HG02884 (cell line): ENCODE measurements at regions not wholly inside any gene's neighbourhood (a gene's known extent, or its start where the extent isn't known, plus 50 kb on each side); places are given as distances from the start of the nearest gene placed in this dataset.
"Not testable (repeated sequence)": the region's sequence is repeated elsewhere in the genome, so short reads cannot be mapped to it uniquely, and the experiment has no call there.

Experiments used
- ATAC-seq: cut with Tn5 transposase; IDR thresholded peaks from one replicate; pipeline ENCODE4 v1.9.1; 2021; ENCODE audit warnings: mild to moderate bottlenecking, moderate library complexity; ENCODE audit not compliant: unreplicated experiment

DNA sequence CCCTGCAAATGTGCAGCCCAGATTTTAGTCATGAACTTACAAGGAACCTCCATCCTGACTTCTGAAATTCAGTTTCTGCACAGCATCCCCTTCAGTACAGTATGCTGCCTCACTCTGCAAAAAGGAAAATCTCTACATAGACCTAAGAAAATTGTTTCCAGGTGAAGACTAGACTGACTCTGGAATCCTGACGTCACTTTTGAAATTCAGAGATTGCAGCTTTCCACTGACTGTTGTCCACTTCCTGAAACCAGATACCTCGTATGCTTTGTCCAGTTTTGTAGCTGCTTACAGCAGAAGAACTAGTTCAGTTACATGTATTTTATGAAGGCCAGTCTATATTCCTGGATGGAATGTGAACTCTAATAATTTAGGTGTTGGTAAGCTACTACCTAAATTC lies 629.3 kb upstream of the ST8SIA4 start:
- ATAC-seq: no peak

GRCh38 chr5:101531026-101531425 lies 627.9 kb upstream of the ST8SIA4 start:
- ATAC-seq: no peak

DNA sequence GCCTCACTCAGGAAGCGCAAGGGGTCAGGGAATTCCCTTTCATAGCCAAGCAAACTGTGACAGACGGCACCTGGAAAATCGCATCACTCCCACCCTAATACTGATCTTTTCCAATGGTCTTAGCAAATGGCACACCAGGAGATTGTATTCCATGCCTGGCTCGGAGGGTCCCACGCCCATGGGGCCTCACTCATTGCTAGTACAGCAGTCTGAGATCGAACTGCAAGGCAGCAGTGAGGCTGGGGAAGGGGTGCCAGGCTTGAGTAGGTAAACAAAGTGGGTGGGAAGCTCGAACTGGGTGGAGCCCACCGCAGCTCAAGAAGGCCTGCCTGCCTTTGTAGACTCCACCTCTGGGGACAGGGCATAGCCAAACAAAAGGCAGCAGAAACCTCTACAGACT lies 626.0 kb upstream of the ST8SIA4 start:
- not testable (repeated sequence) for ATAC-seq

DNA sequence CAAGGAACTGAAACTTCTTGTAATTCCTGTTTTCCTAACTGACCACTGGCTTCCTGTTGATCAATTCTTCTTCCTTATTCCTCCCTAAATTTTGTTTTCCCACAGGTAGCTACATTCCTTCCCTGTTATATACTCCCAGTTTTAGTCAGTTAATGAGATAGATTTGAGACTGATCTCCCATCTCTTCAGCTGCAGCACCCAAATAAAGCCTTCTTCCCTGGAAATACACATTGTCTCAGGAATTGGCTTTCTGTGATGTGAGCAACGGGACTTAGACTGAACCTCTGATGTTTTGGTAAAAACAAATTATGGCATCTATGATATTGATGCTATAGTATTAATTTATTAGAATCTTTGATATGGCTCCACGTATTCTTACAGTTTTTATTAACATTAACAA lies 617.3 kb upstream of the ST8SIA4 start:
- no peak for ATAC-seq

DNA sequence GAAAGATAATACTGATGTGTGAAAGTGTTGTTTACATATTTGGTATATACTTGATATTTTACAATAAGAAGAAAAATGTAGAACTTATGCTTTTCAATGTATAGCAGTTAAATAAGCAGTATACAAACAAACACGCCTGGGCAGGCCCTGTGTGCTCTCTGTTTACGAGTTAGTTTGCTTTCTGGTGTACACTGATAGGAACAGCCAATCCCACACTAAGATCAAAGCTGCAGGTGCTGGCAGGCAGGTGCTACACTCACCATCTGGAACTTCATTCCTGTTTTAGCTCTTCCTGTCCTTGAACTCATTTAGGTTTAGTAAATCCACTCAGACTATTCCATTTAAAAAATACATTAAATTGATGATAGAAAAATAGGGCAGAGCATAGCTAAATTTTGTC lies 614.7 kb upstream of the ST8SIA4 start:
- no peak for ATAC-seq

GRCh38 chr5:101515721-101516120 lies 612.6 kb upstream of the ST8SIA4 start:
- no peak for ATAC-seq

- ATAC-seq: no peak
Measured at GRCh38 chr5:101505891-101506570, 602.9 kb upstream of the ST8SIA4 start.

GRCh38 chr5:101482931-101483330 lies 579.8 kb upstream of the ST8SIA4 start:
- no peak for ATAC-seq

DNA sequence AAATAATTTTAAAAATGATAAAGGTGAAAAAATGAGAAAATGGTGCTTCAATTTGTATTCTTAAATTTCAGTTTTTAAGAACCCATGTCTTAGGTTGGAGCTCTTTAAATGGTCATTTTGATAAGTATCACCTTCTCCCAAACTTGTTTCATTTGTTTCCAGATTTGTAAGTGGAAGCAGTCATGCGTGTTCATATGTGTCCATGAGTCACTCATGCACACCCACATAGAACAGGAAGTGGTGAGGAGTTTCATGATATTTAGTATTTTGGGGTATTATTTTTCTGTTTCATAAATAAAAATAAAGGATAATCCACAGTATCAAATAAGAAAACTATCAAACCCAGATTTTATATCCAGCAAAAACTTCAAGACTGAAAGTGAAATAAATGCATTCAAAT lies 570.4 kb upstream of the ST8SIA4 start:
- ATAC-seq: no peak

DNA sequence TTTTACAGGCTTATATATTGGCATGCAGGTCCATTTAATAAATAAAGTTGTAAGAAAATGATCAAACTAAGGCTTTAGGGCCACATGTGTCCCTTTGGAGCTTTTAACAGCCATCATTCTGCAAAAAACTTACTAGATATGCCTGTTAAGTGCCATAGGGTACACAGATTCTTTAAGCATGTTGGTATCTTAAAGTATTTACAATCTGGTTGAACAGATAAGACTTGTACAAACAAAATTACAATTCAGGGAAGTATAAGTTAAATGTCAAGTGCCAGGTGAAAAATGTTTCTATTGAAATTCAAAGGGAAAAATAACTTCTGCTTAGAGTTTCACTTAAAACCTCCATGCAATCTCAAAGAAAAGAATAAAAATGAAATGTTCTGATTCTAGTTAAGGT lies 558.4 kb upstream of the ST8SIA4 start:
- ATAC-seq: no peak

DNA sequence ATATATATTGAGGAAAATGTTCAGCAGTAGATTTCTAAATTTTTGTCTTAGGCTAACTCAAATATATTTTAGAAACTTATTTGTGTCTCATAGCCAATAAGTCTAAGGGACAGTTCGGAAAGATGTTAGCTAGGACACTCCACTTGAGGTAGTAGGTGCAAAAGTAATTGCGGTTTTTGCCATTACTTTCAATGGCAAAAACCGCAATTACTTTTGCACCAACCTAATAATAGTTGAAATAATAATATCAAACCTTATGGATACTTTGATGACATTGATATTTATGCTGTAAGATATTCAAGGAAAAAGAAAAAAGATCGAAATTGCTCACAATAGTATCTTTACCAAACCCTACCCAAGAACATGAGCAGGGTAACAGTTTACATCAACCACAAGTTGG lies 555.5 kb upstream of the ST8SIA4 start:
- no peak for ATAC-seq

- no peak for ATAC-seq
Measured at GRCh38 chr5:101455851-101456250, 552.8 kb upstream of the ST8SIA4 start.

DNA sequence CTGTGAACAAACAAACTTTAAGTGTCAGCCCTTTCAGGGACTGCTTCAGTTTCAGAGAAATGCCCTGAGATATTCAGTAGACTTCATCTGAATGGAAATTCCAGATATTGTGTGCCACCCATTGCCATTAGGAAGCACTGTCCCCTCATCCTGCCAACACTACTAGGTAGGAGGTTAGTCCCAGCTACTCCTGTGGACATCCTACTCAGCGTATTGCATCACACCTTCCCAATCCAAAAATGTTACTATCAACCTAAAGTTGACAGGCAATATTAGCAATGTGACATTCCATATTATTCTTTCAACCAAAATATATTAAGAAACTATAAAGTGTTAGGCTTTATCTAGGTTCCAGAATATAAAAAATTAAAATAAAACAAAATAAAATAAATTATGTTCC lies 552.0 kb upstream of the ST8SIA4 start:
- ATAC-seq: no peak

DNA sequence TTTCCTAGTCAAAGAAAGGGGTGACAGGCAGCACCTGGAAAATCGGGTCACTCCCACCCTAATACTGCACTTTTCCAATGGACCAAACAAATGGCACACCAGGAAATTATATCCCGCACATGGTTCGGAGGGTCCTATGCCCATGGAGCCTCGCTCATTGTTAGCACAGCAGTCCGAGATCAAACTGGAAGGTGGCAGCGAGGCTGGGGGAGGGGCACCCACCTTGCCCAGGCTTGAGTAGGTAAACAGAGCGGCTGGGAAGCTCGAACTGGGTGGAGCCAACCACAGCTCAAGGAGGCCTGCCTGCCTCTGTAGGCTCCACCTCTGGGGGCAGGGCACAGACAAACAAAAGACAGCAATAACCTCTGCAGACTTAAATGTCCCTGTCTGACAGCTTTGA lies 539.2 kb upstream of the ST8SIA4 start:
- not testable (repeated sequence) for ATAC-seq

DNA sequence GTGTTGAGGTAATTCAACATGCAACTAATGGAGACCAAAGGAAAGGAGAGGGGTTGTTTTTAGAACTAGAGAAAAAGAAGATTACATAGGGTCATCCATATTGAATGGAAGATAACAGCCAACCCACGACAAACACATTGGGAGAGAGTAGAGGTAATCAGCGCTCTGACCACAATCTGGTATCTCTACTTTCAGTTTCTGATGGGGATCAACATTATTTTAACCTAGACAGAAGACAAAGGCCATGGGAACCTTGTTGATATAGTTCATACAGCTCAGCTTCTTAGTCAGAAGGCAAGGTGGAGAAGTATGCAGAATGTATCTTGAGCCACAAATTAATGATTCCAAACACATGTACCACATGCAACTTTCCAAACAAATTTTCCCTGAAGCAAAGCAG lies 537.1 kb upstream of the ST8SIA4 start:
- no peak for ATAC-seq

DNA sequence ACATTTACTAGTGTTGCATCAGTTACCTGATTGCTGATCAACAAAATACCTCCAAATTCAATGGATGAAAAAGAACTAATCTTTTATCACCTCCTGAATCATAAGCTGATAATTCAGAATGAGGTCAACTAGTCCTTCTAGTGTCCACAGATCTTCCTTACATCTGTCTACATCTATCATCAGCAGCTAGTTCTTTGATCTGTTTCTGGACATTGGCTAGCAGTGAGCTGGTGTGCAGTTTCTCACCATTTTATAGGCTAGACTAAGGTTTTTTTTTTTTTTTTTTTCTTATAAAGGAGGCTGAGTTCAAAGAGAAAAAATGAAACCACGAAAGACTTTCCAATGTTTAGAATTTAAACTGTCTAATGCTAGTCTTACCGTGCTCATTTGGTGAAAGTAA lies 534.3 kb upstream of the ST8SIA4 start:
- no peak for ATAC-seq

DNA sequence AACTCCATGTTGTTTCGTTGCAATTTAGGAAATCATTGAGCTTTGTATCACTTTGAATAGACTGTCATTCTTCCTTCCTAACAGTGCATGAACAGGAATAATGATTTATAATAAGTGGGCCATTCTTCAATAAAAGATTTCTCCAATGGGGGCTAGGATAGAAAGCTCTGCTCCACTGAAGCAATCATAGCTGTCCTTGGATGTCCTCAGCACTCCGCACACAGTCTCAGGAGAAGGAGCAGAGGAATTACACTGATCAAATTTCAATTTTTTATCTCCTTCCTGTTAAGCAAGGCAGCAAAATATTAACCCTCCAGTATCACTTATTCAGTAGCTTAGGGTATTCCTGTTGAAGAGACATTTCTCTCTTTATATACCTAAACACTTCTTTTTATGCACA lies 532.7 kb upstream of the ST8SIA4 start:
- ATAC-seq: no peak

GRCh38 chr5:101431201-101431600 lies 528.1 kb upstream of the ST8SIA4 start:
- ATAC-seq: no peak

DNA sequence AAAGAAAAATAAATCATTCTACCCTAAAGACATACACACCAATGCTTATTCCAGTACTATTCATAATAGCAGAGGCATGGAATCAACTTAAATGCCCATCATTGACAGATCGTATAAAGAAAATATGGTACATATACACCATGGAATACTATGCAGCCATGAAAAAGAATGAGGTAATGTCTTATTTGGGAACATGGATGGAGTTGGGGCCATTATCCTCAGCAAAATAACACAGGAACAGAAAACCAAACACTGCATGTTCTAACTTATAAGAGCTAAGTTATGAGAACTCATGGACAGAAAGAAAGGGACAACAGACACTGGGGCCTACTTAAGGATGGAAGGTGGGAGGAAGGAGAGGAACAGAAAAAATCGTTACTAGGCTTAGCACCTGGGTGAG lies 527.5 kb upstream of the ST8SIA4 start:
- no peak for ATAC-seq

GRCh38 chr5:101429241-101429640 lies 526.2 kb upstream of the ST8SIA4 start:
- no peak for ATAC-seq

GRCh38 chr5:101425339-101425859 lies 522.3 kb upstream of the ST8SIA4 start:
- ATAC-seq: no peak

DNA sequence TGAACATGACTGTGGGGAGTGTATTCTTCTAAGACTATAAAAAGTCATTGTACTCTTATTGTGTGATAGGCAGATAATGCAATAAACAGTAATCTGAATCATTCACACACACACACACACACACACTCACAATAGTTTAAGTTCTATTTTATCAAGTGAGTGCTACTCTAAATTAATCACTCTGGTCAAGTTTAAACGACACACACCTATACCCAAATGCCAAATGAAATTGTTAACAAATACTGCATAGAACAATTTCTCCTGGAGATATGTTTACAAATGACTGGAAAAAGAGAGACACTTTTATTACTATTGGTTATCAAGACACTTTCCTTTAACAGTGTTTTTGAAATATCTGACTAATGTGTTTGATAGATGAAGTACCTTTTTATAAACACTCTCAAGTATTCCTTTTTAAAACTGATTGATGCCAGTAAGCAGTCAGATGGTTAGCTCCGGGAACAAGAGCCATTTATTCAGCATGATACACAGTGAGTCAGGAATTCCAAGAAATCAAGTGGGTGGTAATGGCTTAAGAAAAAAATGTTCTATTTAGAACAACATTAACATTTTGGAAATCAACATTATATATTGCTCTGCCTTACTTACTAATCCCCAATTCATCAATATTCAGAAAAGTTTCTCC lies 521.6 kb upstream of the ST8SIA4 start:
- no peak for ATAC-seq

DNA sequence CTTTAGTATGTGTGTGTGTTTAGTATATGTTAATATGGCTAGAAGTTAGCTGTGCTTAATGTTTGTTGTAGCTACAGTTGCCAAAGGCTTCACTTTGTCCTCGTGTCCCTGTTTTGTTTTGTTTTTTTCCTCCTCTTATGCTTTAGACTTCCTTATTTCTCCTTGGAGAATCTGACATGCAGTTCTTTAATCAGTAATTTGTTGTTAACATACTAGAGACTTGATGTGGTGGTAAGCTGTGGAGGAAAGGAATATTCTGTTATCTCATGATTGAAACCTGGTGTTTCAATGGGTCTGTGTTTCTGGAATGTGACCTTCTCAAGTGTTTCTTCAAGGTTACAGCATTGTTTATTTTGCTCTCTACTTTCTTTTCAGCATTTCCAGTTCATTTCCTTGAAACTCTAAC lies 515.6 kb upstream of the ST8SIA4 start:
- ATAC-seq: no peak
